Fibroblast of the aortic adventitia (primary cell): ENCODE measurements at regions not wholly inside any gene's neighbourhood (a gene's known extent, or its start where the extent isn't known, plus 50 kb on each side); places are given as distances from the start of the nearest gene placed in this dataset.

Experiments used
- DNase-seq: peaks from one replicate; pipeline ENCODE4 v3.0.0-alpha.2; 2010; ENCODE audit warnings: low read depth
- H3K4me3 ChIP-seq: 2 replicates; pipeline ENCODE4 v1.5.1; 2011; ENCODE audit warnings: low read depth, mild to moderate bottlenecking, control low read depth, low read length, moderate library complexity
- TF ChIP-seq, protein P1 (sequence below): IDR thresholded peaks from 2 replicates; pipeline ENCODE4 v1.5.1; 2011; ENCODE audit warnings: mild to moderate bottlenecking, low read length, control low read depth, inconsistent platforms; ENCODE audit not compliant: insufficient read depth

DNA sequence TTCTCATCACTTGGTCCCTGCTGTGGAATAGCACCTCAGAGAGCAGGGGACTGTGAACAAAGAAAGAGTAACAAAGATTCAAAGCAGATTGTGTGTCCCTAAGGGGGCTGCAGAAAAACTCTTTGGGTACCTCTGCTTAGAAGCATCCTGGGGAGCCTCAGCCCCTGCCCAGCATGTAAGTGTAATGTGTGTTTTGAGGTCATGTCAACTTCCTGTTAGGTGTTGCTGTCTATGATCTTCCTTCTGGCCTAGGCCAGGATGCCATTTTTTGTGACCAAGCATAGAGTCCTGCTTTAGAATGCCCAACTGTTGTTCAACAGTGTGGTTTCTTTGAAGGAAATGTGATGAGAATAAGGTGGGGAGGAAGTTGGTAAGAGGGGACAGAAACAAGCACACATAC, 77.1 kb upstream of the BCL6 start:
- TF ChIP-seq, protein P1, sequence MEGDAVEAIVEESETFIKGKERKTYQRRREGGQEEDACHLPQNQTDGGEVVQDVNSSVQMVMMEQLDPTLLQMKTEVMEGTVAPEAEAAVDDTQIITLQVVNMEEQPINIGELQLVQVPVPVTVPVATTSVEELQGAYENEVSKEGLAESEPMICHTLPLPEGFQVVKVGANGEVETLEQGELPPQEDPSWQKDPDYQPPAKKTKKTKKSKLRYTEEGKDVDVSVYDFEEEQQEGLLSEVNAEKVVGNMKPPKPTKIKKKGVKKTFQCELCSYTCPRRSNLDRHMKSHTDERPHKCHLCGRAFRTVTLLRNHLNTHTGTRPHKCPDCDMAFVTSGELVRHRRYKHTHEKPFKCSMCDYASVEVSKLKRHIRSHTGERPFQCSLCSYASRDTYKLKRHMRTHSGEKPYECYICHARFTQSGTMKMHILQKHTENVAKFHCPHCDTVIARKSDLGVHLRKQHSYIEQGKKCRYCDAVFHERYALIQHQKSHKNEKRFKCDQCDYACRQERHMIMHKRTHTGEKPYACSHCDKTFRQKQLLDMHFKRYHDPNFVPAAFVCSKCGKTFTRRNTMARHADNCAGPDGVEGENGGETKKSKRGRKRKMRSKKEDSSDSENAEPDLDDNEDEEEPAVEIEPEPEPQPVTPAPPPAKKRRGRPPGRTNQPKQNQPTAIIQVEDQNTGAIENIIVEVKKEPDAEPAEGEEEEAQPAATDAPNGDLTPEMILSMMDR: no peak
- DNase-seq: no peak
- no peak overlapping the region for H3K4me3 ChIP-seq

DNA sequence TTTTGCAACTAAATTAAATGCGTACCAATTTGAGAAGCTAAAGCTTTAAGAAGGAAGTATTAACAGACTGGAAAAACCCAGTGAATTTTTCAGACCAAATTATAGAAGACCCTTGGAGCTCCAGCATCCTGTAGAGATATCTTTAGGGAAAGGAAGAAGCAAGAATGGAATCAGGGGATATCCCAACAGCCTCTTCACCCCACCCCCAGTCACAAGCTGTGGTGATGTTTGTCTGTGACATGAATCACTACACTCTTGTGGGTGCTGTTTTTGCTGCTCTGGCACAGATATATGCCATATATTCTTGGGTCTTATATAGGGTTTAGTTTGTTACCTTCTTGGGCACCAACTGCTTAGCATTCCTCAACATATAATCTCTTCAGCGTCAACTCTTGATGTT, 78.5 kb upstream of the BCL6 start:
- TF ChIP-seq, protein P1: no peak
- no peak for DNase-seq
- H3K4me3 ChIP-seq: no peak overlapping the region

DNA sequence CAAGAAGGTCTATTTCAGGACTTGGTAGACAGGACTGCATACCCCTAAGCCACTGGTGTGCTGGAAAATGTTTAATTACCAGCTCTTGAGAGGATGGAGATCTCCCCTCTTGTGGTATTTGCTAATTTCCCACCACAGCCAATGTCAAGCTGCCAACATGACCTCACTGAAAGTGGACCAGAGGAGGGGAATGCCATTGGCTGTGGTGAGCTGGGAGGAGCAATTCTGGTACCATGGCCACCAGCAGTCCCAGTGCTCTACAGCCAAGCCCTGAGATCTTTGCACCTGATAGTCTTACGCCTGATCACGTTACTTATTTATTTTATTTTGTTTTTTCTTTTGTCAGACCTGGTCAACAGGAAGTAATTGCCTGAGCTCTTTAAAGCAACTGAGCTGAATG, 82.5 kb upstream of the BCL6 start:
- H3K4me3 ChIP-seq: no peak overlapping the region
- TF ChIP-seq, protein P1: no peak
- no peak for DNase-seq

DNA sequence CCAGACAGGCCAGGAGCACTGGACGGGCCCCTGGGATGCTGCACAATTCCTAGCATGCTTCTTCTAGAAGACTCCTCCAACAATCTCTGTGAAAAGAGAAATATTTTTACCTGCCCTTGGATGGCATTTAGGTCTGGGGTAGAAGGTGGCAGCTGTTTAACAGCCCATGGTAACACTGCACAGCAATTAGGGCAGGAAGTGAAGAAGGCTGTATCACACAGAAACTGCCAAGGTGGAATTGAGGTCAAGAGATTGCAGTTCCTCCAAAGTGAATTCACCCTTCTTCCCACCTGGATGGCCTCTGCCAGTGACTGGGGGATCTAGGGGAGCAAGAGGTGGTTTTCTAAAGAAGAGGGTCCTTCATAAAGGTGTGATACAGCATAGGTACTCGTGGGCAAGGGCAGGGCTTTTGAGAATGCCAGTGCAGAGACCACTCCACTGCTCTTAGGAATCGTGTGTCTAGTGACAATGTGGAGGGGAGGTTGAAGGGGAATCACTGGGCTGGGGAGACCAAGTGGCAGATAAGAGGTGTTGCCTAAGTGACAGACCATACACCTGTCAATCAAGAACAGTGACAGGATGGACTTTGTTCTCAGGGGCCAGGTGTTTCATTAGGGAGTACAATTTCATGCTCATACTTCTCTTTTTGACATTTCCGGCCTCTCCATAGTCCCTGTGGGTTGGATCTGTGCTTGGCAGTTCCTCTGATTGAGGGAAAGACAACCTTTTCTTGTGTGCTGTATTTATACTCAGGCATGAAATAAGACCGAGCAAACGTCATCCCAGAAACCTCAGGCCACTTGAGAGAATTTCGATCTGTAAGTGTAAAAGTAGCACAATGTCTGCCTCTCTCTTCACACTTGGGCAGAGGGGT, 83.5 kb upstream of the BCL6 start:
- DNase-seq: no peak
- no peak overlapping the region for H3K4me3 ChIP-seq
- TF ChIP-seq, protein P1: no peak

DNA sequence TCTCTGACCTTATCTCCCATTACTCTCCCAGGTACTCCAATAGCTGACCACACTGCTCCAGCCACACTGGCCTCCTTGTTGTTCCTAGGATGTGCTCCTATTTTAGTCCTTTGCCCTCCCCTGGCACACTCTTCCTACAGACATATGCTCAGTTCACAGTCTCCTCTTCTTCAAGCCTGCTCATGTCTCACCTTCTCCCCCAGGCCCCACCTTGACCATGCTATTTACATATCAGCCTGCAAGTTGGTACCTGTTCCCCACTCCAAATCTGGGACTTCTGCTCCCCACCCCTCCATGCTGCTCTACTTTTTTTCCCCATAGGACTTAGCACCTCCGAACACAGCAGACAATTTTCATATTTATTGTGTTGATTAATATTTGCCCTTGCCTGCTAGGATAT, 84.9 kb upstream of the BCL6 start:
- DNase-seq: no peak
- TF ChIP-seq, protein P1: no peak
- H3K4me3 ChIP-seq: no peak overlapping the region

GRCh38 chr3:187831125-187832051, 86.1 kb upstream of the BCL6 start:
- TF ChIP-seq, protein P1: no peak
- DNase-seq: no peak
- H3K4me3 ChIP-seq: no peak overlapping the region
